VCaP (cell line): ENCODE measurements at regions not wholly inside any gene's neighbourhood (a gene's known extent, or its start where the extent isn't known, plus 50 kb on each side); places are given as distances from the start of the nearest gene placed in this dataset.

Experiments
- H3K27ac ChIP-seq: fragments of 450-650 bp; 2 replicates; pipeline ENCODE4 v1.5.1; 2017
- TF ChIP-seq, protein P1 (sequence below): fragments of 450-650 bp; conservative IDR thresholded peaks from 2 replicates; pipeline ENCODE4 v1.5.1; 2017; ENCODE audit warnings: mild to moderate bottlenecking, moderate library complexity

DNA sequence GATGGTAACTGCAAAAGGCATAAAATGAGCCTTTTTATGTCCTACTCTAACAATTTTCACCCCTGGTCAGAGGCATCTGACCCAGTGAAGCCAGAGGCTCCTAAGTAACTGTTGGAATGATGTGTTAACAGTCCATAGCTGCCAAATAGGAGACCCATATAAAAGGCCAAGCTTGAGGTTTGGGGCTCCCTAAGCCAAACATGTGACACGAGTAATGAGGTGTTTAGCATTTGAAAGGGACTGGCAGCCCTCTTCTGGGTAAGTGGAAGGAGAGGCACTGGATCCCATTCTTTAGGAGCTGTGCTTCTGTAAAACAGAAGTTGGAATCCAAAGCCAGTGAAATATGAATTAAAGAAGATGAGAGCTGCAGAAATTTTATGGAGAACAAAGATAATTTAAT, 100.6 kb upstream of the PNPLA4 start:
- H3K27ac ChIP-seq = no peak overlapping the region
- TF ChIP-seq, protein P1, sequence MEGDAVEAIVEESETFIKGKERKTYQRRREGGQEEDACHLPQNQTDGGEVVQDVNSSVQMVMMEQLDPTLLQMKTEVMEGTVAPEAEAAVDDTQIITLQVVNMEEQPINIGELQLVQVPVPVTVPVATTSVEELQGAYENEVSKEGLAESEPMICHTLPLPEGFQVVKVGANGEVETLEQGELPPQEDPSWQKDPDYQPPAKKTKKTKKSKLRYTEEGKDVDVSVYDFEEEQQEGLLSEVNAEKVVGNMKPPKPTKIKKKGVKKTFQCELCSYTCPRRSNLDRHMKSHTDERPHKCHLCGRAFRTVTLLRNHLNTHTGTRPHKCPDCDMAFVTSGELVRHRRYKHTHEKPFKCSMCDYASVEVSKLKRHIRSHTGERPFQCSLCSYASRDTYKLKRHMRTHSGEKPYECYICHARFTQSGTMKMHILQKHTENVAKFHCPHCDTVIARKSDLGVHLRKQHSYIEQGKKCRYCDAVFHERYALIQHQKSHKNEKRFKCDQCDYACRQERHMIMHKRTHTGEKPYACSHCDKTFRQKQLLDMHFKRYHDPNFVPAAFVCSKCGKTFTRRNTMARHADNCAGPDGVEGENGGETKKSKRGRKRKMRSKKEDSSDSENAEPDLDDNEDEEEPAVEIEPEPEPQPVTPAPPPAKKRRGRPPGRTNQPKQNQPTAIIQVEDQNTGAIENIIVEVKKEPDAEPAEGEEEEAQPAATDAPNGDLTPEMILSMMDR = no peak

DNA sequence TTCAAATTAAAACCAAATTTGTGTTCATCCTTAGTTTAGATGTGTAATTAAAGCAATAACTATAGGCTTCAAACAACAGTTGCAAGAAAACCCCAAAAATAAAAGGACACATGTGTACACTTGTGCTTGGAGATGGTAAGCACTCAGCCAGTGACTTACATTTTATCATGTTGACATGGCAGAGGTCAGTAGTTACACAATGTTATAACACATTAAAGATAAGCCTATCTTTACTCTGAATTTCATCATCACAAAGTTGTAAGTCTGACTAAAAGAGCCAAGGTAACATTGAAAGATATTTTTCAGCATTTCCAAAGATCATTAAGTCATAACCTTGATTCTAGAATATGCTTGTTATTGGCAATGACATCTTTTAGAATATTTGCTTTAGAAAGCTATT, 98.5 kb upstream of the PNPLA4 start:
- TF ChIP-seq, protein P1 = no peak
- no peak overlapping the region for H3K27ac ChIP-seq

DNA sequence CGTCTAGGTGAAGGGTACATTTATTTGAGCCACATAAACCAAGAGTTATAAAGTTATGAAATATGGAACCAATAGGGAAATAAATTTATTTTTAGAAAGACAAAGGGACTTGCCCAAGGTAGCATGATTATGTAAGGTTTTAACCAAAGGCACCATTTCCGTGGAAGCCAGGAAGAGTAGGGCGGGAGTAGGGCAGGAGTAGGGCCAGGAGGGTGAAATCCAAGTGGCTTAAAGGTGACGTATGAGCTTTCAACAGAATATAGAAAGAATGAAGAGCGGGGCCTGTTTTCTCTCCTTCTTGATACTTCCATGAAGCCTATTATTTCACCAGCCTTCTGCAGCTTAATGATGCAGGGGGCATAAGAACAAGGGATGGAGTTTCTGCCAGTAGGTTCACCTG, 91.7 kb upstream of the PNPLA4 start:
- H3K27ac ChIP-seq = no peak overlapping the region
- TF ChIP-seq, protein P1 = no peak

DNA sequence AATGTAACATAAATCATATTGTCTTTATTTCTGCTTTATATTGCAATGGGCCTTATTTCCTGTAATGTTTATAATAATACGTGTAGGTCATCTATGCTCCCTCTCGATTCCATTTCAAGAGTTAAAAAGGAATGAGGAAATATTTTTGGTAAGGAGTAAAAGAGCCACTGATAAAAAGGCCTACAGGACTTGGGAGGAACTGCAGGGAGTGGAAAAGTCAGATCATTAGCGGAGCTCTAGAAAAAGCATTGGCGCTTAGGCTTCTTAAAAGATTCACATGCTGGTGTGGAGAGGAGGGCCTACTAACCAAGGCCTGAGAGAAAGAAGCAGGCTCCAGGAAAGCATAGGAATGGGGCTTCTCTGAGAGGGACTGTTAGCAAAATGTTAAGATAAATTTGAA, 82.9 kb upstream of the PNPLA4 start:
- TF ChIP-seq, protein P1 = no peak
- H3K27ac ChIP-seq = no peak overlapping the region

DNA sequence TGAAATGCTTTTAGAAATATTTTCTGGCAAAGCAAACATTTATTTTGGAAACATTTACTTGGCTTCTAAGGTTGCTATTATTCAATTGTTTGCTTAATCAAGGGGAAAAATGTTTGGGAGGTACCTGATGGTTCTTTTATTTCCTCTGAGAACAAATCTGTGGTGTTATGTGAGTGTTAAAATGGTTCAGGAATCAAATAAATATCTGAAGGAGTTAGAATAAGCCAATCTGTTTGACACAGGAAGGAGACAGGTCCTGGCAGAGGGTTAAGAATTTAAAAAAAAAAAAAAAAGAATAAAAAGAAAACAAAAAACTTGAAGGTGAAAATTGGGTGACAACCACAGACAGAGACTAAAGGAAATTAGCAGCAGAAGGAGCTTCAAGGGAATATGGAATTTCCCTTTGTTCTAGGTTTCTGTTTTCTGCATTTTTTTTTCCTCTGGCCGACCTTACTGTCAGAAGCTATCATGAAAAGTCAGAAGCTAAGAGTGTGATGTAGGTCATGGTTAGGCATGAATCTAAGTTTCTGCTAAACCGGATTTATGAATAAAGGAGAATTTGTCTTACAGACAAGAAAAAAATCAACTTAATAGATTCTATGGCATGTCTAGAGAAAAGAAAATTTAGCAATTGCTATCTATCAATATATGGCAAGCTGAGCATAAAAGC, 78.6 kb upstream of the PNPLA4 start:
- peak overlapping the region; percentile 52 for H3K27ac ChIP-seq
- TF ChIP-seq, protein P1 = no peak

DNA sequence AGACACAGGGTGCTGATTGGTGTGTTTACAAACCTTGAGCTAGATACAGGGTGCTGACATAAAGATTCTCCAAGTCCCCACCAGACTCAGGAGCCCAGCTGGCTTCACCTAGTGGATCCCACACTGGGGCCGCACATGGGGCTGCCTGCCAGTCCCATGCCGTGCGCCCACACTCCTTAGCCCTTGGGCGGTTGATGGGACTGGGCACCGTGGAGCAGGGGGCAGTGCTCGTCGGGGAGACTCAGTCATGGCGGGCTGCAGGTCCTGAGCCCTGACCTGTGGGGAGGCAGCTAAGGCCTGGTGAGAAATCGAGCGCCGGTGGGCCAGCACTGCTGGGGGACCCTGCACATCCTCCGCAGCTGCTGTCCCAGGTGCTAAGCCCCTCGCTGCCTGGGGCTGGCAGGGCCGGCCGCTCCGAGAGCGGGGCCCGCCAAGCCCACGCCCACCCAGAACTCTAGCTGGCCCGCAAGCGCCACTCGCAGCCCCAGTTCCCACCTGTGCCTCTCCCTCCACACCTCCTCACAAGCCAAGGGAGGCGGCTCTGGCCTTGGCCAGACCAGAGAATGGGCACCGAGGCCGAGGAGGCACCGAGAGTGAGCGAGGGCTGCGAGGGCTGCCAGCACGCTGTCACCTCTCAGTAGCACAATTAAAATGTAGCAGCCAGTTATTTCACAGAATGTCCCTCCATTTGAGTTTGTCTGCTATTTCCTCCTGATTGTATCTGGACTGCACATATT, 76.1 kb upstream of the PNPLA4 start:
- TF ChIP-seq, protein P1 = no peak
- no peak overlapping the region for H3K27ac ChIP-seq

DNA sequence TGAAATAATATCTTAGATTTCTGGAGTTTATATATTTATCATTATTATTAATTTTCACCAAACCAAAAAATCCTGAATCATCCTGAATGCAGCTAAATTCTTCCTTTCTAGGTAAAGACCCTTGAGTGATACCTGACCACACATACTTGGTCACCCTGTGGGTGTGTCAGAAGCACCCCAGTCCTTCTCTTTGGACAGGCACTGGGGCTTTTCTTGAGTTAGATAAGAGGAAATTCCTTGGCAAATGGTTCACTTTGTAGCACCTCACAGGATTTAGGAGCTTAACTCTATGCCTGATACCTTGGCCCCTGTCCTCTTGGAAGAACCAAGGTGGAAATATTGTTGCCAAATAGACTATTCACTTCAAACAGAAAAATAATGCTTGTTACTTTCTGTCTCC, 69.6 kb upstream of the PNPLA4 start:
- peak overlapping the region; percentile 27 for H3K27ac ChIP-seq
- TF ChIP-seq, protein P1 = no peak
